ENCODE measurements at regions not wholly inside any gene's neighbourhood (a gene's known extent, or its start where the extent isn't known, plus 50 kb on each side); places are given as distances from the start of the nearest gene placed in this dataset.

- TF ChIP-seq CTCF (conservative IDR thresholded peaks at IDR 0.05; ENCODE audit: low read length), result no peak
- no peak overlapping the region for H3K4me3 ChIP-seq (ENCODE audit: low read length)
- DNase-seq (ENCODE audit: low read depth), result no peak
Measured at GRCh38 chr22:22142661-22143060, 101.9 kb upstream of the VPREB1 start.

- TF ChIP-seq CTCF (conservative IDR thresholded peaks at IDR 0.05; ENCODE audit: low read length), result no peak
- no peak for DNase-seq (ENCODE audit: low read depth)
- no peak overlapping the region for H3K4me3 ChIP-seq (ENCODE audit: low read length)
Measured at GRCh38 chr22:22141771-22142591, 102.6 kb upstream of the VPREB1 start.

- DNase-seq (ENCODE audit: low read depth), result no peak
- H3K4me3 ChIP-seq (ENCODE audit: low read length), result no peak overlapping the region
- no peak for TF ChIP-seq CTCF (conservative IDR thresholded peaks at IDR 0.05; ENCODE audit: low read length)
Measured at GRCh38 chr22:22141031-22141430, 103.6 kb upstream of the VPREB1 start.

GRCh38 chr22:22139364-22139763 lies 105.2 kb upstream of the VPREB1 start:
- DNase-seq (ENCODE audit: low read depth), result no peak
- no peak overlapping the region for H3K4me3 ChIP-seq (ENCODE audit: low read length)
- no peak for TF ChIP-seq CTCF (conservative IDR thresholded peaks at IDR 0.05; ENCODE audit: low read length)

- DNase-seq (ENCODE audit: low read depth), result no peak
- TF ChIP-seq CTCF (conservative IDR thresholded peaks at IDR 0.05; ENCODE audit: low read length), result no peak
- H3K4me3 ChIP-seq (ENCODE audit: low read length), result no peak overlapping the region
Measured at GRCh38 chr22:22138915-22139314, 105.7 kb upstream of the VPREB1 start.

- no peak for DNase-seq (ENCODE audit: low read depth)
- TF ChIP-seq CTCF (conservative IDR thresholded peaks at IDR 0.05; ENCODE audit: low read length), result no peak
- H3K4me3 ChIP-seq (ENCODE audit: low read length), result no peak overlapping the region
Measured at GRCh38 chr22:22137891-22138290, 106.7 kb upstream of the VPREB1 start.

- no peak for TF ChIP-seq CTCF (conservative IDR thresholded peaks at IDR 0.05; ENCODE audit: low read length)
- H3K4me3 ChIP-seq (ENCODE audit: low read length), result no peak overlapping the region
- no peak for DNase-seq (ENCODE audit: low read depth)
Measured at GRCh38 chr22:22133910-22134309, 110.7 kb upstream of the VPREB1 start.
